ENCODE measurements at regions not wholly inside any gene's neighbourhood (a gene's known extent, or its start where the extent isn't known, plus 50 kb on each side); places are given as distances from the start of the nearest gene placed in this dataset.

GRCh38 chr4:1459722-1460511, 53.7 kb upstream of the NKX1-1 start:
- no peak for DNase-seq

DNA sequence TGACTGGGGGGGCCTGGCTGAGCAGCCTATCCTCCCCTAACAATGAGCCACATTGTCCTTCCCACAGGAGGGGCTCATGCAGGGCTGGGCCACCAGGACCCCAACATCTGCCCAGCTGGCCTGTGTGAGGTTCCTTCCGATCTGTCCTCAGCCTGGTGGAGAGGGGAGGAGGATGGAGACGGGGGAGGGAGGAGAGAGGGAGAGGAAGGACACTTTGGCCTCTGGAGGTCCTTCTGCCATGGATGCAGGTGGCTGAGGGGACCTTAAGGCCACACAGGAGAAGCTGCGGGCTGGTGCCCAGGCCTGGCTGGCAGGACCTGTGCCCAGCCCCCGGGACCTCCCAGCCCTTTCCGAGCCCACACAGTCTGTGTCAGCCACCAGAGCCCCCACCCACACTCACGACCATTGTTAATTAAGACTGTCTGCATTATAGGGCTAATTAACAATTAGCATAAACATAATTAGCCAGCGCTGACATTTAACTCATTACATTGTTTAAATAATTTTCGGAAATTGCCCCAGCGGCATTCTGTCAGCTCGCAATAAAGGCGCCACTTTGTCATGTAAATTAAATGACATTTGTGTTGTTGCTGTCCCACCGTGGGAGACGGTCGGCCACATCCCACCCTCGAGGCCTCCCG, 53.0 kb upstream of the NKX1-1 start:
- no peak for DNase-seq

DNA sequence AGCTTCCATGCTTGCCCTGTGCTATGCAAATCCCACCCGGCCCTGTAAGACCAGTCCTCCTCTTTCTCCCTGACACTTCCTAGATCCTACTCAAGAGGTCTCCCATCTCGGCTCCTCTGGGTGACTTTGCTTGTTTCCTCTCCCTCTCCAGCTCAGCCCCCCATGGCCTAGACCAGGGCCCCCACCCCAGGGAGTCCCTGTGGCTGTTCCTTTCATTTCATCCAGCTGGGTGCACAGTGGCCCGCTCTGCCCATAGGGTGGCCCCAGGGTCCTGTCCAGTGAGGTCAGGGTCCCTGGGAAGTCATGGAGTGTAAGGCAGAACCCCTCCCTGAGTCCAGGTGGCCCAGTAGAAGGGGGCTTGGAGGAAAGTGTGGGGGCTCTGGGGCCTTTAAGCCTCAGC, 52.3 kb upstream of the NKX1-1 start:
- DNase-seq = no peak
